ENCODE measurements at regions not wholly inside any gene's neighbourhood (a gene's known extent, or its start where the extent isn't known, plus 50 kb on each side); places are given as distances from the start of the nearest gene placed in this dataset.
"Not testable (repeated sequence)": the region's sequence is repeated elsewhere in the genome, so short reads cannot be mapped to it uniquely, and the experiment has no call there.

GRCh38 chr5:96483878-96484277 lies 50.8 kb upstream of the PCSK1 start:
- Mint-ChIP-seq H3K36me3 (ENCODE audit: low read depth) (no peaks in the 10 kb centered on the region), H3K27me3 (no peaks in the 10 kb centered on the region), H3K4me3 (no peak overlapping the region), H3K4me1 (ENCODE audit: low read depth) (no peaks in the 10 kb centered on the region), H3K27ac (no peak overlapping the region), H3K9me3 (no peaks in the 10 kb centered on the region)
- intact Hi-C loops (cut with micrococcal nuclease): no loop called here

GRCh38 chr5:96487859-96488258 lies 54.8 kb upstream of the PCSK1 start:
- no peaks in the 10 kb centered on the region for H3K36me3 Mint-ChIP-seq (ENCODE audit: low read depth)
- H3K4me1 Mint-ChIP-seq (ENCODE audit: low read depth): no peaks in the 10 kb centered on the region
- H3K27me3 Mint-ChIP-seq: no peaks in the 10 kb centered on the region
- intact Hi-C loops (cut with micrococcal nuclease): no loop called here
- H3K4me3 Mint-ChIP-seq: no peak overlapping the region
- no peaks in the 10 kb centered on the region for H3K9me3 Mint-ChIP-seq
- no peak overlapping the region for H3K27ac Mint-ChIP-seq

GRCh38 chr5:96489532-96489931 lies 56.5 kb upstream of the PCSK1 start:
- Mint-ChIP-seq H3K27ac (no peak overlapping the region), H3K4me1 (ENCODE audit: low read depth) (no peaks in the 10 kb centered on the region)
- intact Hi-C loops (cut with micrococcal nuclease): no loop called here

GRCh38 chr5:96492459-96493047 lies 59.5 kb upstream of the PCSK1 start:
- Mint-ChIP-seq H3K4me1 (ENCODE audit: low read depth) (no peaks in the 10 kb centered on the region), H3K4me3 (no peak overlapping the region), H3K27me3 (no peaks in the 10 kb centered on the region), H3K9me3 (no peaks in the 10 kb centered on the region), H3K36me3 (ENCODE audit: low read depth) (no peaks in the 10 kb centered on the region), H3K27ac (no peak overlapping the region)
- intact Hi-C loops (cut with micrococcal nuclease): no loop called here

More at GRCh38 chr5:96489532-96489931, 56.5 kb upstream of the PCSK1 start:
- no peaks in the 10 kb centered on the region for H3K9me3 Mint-ChIP-seq
- no peaks in the 10 kb centered on the region for H3K36me3 Mint-ChIP-seq (ENCODE audit: low read depth)
- H3K27me3 Mint-ChIP-seq: no peaks in the 10 kb centered on the region
- no peak overlapping the region for H3K4me3 Mint-ChIP-seq

- Mint-ChIP-seq H3K27ac (no peak overlapping the region), H3K36me3 (ENCODE audit: low read depth) (no peaks in the 10 kb centered on the region), H3K4me3 (no peak overlapping the region), H3K9me3 (no peaks in the 10 kb centered on the region), H3K27me3 (no peaks in the 10 kb centered on the region), H3K4me1 (ENCODE audit: low read depth) (no peaks in the 10 kb centered on the region)
- intact Hi-C loops (cut with micrococcal nuclease): no loop called here
These were observed 60.3 kb upstream of the PCSK1 start for GRCh38 chr5:96493219-96493790.

DNA sequence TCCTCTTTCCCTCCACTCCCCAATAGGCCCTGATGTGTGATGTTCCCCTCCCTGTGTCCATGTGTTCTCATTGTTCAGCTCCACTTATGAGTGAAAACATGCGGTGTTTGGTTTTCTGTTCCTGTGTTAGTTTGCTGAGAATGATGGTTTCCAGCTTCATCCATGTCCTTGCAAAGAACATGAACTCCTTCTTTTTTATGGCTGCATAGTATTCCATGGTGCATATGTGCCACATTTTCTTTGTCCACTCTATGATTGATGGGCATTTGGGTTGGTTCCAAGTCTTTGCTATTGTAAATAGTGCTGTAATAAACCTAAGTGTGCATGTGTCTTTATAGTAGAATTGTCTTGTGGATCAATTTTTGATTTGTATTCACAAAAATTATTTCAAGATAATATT lies 62.4 kb upstream of the PCSK1 start:
- H3K9me3 Mint-ChIP-seq; H3K4me3 Mint-ChIP-seq; H3K27ac Mint-ChIP-seq; H3K27me3 Mint-ChIP-seq; H3K4me1 Mint-ChIP-seq (ENCODE audit: low read depth); H3K36me3 Mint-ChIP-seq (ENCODE audit: low read depth); intact Hi-C loops (cut with micrococcal nuclease): not testable (repeated sequence)

DNA sequence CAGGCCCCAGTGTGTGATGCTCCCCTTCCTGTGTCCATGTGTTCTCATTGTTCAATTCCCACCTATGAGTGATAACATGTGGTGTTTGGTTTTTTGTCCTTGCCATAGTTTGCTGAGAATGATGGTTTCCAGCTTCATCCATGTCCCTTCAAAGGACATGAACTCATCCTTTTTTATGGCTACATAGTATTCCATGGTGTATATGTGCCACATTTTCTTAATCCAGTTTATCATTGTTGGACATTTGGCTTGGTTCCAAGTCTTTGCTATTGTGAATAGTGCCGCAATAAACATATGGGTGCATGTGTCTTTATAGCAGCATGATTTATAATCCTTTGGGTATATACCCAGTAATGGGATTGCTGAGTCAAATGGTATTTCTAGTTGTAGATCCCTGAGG lies 64.0 kb upstream of the PCSK1 start:
- H3K4me1 Mint-ChIP-seq (ENCODE audit: low read depth); H3K36me3 Mint-ChIP-seq (ENCODE audit: low read depth); H3K27me3 Mint-ChIP-seq; H3K9me3 Mint-ChIP-seq; intact Hi-C loops (cut with micrococcal nuclease); H3K27ac Mint-ChIP-seq; H3K4me3 Mint-ChIP-seq: not testable (repeated sequence)

- intact Hi-C loops (cut with micrococcal nuclease): no loop called here
- Mint-ChIP-seq H3K4me1 (ENCODE audit: low read depth) (no peaks in the 10 kb centered on the region), H3K27ac (no peak overlapping the region), H3K36me3 (ENCODE audit: low read depth) (no peaks in the 10 kb centered on the region), H3K4me3 (no peak overlapping the region), H3K9me3 (no peaks in the 10 kb centered on the region), H3K27me3 (no peaks in the 10 kb centered on the region)
These were observed 66.8 kb upstream of the PCSK1 start for GRCh38 chr5:96499753-96500345.

DNA sequence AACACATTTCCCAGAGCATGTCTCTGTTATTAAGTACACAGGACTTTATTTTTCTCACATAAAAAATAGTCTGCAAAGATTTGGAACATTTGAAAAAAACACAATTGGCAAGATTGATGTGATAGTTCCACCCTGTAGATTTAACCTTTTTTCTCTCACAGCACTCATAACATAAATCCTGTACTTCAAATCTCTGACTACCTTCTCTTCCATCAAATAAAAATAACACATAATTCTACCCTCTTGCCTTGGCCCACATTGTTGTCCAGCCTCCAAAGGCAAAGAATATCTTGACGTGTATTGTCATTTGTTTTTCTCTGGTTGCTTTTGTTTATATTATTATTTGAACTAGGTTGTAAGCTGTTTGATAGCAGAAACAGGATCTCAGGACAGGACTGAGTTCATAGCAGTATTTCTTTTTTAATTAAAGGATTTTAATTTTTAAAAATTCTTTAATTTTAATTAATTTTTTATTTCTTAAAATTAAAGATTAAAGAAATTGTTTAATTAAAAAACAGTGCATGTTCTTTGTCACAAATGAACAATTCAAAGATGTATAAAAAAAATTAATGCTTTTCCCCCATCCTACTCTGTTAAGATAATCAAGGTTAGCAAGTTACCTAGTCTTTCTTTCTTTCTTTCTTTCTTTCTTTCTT lies 69.1 kb upstream of the PCSK1 start:
- Mint-ChIP-seq H3K4me1 (ENCODE audit: low read depth) (no peaks in the 10 kb centered on the region), H3K36me3 (ENCODE audit: low read depth) (no peaks in the 10 kb centered on the region), H3K4me3 (no peak overlapping the region), H3K27me3 (no peaks in the 10 kb centered on the region), H3K27ac (no peak overlapping the region), H3K9me3 (no peaks in the 10 kb centered on the region)
- intact Hi-C loops (cut with micrococcal nuclease): no loop called here

DNA sequence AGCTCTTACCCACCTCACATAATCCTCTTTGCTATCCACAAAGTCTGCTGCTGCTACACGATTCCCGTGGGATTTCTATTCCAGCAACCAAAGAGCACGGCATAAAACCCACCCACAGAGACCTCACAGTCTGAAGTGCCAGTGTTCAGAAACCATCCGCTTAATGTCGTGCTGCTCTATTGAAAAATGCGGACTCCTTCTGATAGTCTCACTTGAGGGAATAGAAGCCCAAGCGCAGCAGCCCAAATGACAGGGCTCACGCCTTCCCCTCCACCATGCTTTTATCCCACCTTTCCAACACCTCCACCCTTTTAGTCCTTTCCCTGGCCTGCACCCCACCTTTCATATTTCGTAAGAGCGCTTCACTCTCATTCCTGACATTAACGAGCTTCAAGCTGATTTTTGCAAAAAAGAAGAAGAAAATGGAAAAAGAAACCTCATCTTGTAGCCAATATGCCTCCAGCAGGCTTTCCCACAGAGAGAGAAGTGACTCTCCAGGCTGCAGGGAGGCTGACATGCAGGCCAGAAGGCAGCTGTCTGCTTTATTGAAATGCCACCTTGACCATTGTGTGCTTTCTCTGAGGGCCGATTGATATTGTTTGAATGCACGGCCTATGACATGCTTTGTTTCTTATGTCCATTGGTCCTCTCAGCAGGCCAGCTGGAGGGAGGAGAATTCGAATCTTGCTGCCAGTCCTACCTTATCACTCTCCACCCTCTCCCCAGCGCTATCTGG lies 70.6 kb upstream of the PCSK1 start:
- no peak overlapping the region for H3K4me3 Mint-ChIP-seq
- H3K36me3 Mint-ChIP-seq (ENCODE audit: low read depth): no peaks in the 10 kb centered on the region
- no peaks in the 10 kb centered on the region for H3K9me3 Mint-ChIP-seq
- H3K27me3 Mint-ChIP-seq: peaks cover 2% of the 10 kb centered on the region
- intact Hi-C loops (cut with micrococcal nuclease): no loop called here
- H3K4me1 Mint-ChIP-seq (ENCODE audit: low read depth): no peaks in the 10 kb centered on the region
- H3K27ac Mint-ChIP-seq: no peak overlapping the region

- no peak overlapping the region for H3K27ac Mint-ChIP-seq
- peaks cover 2% of the 10 kb centered on the region for H3K27me3 Mint-ChIP-seq
These were observed 73.3 kb upstream of the PCSK1 start for GRCh38 chr5:96506376-96506775.

GRCh38 chr5:96506866-96507527 lies 73.9 kb upstream of the PCSK1 start:
- Mint-ChIP-seq H3K9me3 (no peaks in the 10 kb centered on the region), H3K36me3 (ENCODE audit: low read depth) (no peaks in the 10 kb centered on the region), H3K4me3 (no peak overlapping the region), H3K4me1 (ENCODE audit: low read depth) (no peaks in the 10 kb centered on the region), H3K27ac (no peak overlapping the region), H3K27me3 (peaks cover 2% of the 10 kb centered on the region)
- intact Hi-C loops (cut with micrococcal nuclease): no loop called here

More at GRCh38 chr5:96506376-96506775, 73.3 kb upstream of the PCSK1 start:
- intact Hi-C loops (cut with micrococcal nuclease): no loop called here
- no peaks in the 10 kb centered on the region for H3K4me1 Mint-ChIP-seq (ENCODE audit: low read depth)
- H3K9me3 Mint-ChIP-seq: no peaks in the 10 kb centered on the region
- no peak overlapping the region for H3K4me3 Mint-ChIP-seq
- no peaks in the 10 kb centered on the region for H3K36me3 Mint-ChIP-seq (ENCODE audit: low read depth)

GRCh38 chr5:96509316-96509715 lies 76.3 kb upstream of the PCSK1 start:
- intact Hi-C loops (cut with micrococcal nuclease): no loop called here
- no peaks in the 10 kb centered on the region for H3K36me3 Mint-ChIP-seq (ENCODE audit: low read depth)

More at GRCh38 chr5:96509316-96509715, 76.3 kb upstream of the PCSK1 start:
- H3K27me3 Mint-ChIP-seq: peaks cover 5% of the 10 kb centered on the region
- H3K4me1 Mint-ChIP-seq (ENCODE audit: low read depth): no peaks in the 10 kb centered on the region
- no peaks in the 10 kb centered on the region for H3K9me3 Mint-ChIP-seq
- H3K27ac Mint-ChIP-seq: no peak overlapping the region
- H3K4me3 Mint-ChIP-seq: no peak overlapping the region

Measured in dendritic cell treated with granulocyte-macrophage colony-stimulating factor and Interleukin-4, amounts not matched to agents 40 ng/mL and 50 ng/mL, for 4 days (primary cell).